ENCODE measurements at regions not wholly inside any gene's neighbourhood (a gene's known extent, or its start where the extent isn't known, plus 50 kb on each side); places are given as distances from the start of the nearest gene placed in this dataset.

- TF ChIP-seq, protein P1, sequence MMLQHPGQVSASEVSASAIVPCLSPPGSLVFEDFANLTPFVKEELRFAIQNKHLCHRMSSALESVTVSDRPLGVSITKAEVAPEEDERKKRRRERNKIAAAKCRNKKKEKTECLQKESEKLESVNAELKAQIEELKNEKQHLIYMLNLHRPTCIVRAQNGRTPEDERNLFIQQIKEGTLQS (IDR thresholded peaks at IDR 0.05) = no peak
- TF ChIP-seq, protein P1 (CRISPR knock-in tag; conservative IDR thresholded peaks at IDR 0.05) = no peak
- TF ChIP-seq, protein P2, sequence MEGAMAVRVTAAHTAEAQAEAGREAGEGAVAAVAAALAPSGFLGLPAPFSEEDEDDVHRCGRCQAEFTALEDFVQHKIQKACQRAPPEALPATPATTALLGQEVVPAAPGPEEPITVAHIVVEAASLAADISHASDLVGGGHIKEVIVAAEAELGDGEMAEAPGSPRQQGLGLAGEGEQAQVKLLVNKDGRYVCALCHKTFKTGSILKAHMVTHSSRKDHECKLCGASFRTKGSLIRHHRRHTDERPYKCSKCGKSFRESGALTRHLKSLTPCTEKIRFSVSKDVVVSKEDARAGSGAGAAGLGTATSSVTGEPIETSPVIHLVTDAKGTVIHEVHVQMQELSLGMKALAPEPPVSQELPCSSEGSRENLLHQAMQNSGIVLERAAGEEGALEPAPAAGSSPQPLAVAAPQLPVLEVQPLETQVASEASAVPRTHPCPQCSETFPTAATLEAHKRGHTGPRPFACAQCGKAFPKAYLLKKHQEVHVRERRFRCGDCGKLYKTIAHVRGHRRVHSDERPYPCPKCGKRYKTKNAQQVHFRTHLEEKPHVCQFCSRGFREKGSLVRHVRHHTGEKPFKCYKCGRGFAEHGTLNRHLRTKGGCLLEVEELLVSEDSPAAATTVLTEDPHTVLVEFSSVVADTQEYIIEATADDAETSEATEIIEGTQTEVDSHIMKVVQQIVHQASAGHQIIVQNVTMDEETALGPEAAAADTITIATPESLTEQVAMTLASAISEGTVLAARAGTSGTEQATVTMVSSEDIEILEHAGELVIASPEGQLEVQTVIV (CRISPR knock-in tag; IDR thresholded peaks at IDR 0.05; ENCODE audit: borderline replicate concordance) = no peak
- TF ChIP-seq PRMT5 (CRISPR knock-in tag; IDR thresholded peaks at IDR 0.05) (no peak), RERE (CRISPR knock-in tag; IDR thresholded peaks at IDR 0.05; ENCODE audit: borderline replicate concordance) (no peak), SIN3A (IDR thresholded peaks at IDR 0.05; ENCODE audit: borderline replicate concordance in 2 of 2, control insufficient read depth in 1 of 2, low read depth in 2 of 2, low read length in 2 of 2) (no peak), FOXK1 (CRISPR knock-in tag; IDR thresholded peaks at IDR 0.05; ENCODE audit: borderline replicate concordance) (no peak), ELF4 (CRISPR knock-in tag; IDR thresholded peaks at IDR 0.05) (no peak)
- TF ChIP-seq, protein P3, sequence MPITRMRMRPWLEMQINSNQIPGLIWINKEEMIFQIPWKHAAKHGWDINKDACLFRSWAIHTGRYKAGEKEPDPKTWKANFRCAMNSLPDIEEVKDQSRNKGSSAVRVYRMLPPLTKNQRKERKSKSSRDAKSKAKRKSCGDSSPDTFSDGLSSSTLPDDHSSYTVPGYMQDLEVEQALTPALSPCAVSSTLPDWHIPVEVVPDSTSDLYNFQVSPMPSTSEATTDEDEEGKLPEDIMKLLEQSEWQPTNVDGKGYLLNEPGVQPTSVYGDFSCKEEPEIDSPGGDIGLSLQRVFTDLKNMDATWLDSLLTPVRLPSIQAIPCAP (CRISPR knock-in tag; IDR thresholded peaks at IDR 0.05; ENCODE audit: borderline replicate concordance) = no peak
- TF ChIP-seq, protein P4, sequence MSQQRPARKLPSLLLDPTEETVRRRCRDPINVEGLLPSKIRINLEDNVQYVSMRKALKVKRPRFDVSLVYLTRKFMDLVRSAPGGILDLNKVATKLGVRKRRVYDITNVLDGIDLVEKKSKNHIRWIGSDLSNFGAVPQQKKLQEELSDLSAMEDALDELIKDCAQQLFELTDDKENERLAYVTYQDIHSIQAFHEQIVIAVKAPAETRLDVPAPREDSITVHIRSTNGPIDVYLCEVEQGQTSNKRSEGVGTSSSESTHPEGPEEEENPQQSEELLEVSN (IDR thresholded peaks at IDR 0.05; ENCODE audit: borderline replicate concordance in 1 of 2, extremely low read depth in 1 of 2, insufficient read depth in 1 of 2, insufficient read length in 1 of 2, low read depth in 1 of 2, low read length in 1 of 2, poor library complexity in 1 of 2, severe bottlenecking in 1 of 2) = no peak
- TF ChIP-seq, protein P5, sequence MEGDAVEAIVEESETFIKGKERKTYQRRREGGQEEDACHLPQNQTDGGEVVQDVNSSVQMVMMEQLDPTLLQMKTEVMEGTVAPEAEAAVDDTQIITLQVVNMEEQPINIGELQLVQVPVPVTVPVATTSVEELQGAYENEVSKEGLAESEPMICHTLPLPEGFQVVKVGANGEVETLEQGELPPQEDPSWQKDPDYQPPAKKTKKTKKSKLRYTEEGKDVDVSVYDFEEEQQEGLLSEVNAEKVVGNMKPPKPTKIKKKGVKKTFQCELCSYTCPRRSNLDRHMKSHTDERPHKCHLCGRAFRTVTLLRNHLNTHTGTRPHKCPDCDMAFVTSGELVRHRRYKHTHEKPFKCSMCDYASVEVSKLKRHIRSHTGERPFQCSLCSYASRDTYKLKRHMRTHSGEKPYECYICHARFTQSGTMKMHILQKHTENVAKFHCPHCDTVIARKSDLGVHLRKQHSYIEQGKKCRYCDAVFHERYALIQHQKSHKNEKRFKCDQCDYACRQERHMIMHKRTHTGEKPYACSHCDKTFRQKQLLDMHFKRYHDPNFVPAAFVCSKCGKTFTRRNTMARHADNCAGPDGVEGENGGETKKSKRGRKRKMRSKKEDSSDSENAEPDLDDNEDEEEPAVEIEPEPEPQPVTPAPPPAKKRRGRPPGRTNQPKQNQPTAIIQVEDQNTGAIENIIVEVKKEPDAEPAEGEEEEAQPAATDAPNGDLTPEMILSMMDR (IDR thresholded peaks at IDR 0.05 in 2 of 3, conservative IDR thresholded peaks at IDR 0.05 in 1 of 3; ENCODE audit: insufficient read depth in 2 of 3, low read depth in 1 of 3, low read length in 3 of 3) = no peak
Measured at GRCh38 chr15:66643033-66643432, 59.0 kb upstream of the SMAD6 start.

All from K562 (cell line).